Inferior parietal cortex (tissue), 1 donor: ENCODE measurements at regions not wholly inside any gene's neighbourhood (a gene's known extent, or its start where the extent isn't known, plus 50 kb on each side); places are given as distances from the start of the nearest gene placed in this dataset.
"Not testable (repeated sequence)": the region's sequence is repeated elsewhere in the genome, so short reads cannot be mapped to it uniquely, and the experiment has no call there.

Experiments
- DNase-seq: peaks from one replicate; pipeline ENCODE4 v3.0.0-alpha.2; 2016; ENCODE audit errors: extremely low spot score

- DNase-seq, result no peak
These were observed 116.6 kb upstream of the RBBP8 start for GRCh38 chr18:22816266-22817176.

GRCh38 chr18:22817844-22818243 lies 115.3 kb upstream of the RBBP8 start:
- DNase-seq, result no peak

DNA sequence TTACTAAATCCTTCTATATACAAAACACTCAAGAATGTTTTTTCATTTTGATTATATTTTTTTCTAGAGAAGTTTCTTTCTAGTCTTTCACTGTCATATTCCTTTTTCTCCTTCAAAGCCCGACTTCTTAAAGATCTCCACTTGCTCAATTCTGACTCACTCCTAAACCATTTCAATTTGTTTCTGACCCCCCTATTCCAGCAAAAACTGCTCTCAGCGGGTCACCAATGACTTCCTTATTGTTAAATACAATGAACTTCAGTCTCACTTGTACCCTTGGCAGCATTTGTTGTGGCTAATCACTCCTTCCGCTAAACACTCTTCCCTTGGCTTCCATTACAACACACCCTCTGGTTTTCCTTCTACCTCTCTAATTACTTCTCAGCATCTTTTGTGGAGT lies 111.1 kb upstream of the RBBP8 start:
- no peak for DNase-seq

- DNase-seq, result no peak
These were observed 110.2 kb upstream of the RBBP8 start for GRCh38 chr18:22822841-22823508.

- no peak for DNase-seq
These were observed 106.4 kb upstream of the RBBP8 start for GRCh38 chr18:22826726-22827125.

DNA sequence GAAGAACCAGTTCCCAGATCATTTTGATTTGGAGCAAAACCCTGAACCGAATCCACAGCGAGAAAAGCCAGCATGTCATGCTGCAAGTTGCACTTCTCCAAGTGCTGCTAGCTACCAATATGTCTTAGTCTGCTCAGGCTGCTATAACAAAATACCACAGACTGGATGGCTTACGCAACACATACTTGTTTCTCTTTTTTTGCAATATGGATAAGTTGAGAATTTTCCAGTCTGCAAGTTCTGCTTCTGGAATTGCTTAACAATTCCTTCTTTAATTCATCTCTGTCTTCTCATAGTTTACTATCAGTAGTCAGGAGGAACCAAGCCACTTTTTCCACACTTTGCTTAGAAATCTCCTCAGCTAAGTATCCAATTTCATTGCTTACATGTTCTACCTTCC lies 105.9 kb upstream of the RBBP8 start:
- no peak for DNase-seq

- no peak for DNase-seq
These were observed 105.4 kb upstream of the RBBP8 start for GRCh38 chr18:22827741-22828140.

DNA sequence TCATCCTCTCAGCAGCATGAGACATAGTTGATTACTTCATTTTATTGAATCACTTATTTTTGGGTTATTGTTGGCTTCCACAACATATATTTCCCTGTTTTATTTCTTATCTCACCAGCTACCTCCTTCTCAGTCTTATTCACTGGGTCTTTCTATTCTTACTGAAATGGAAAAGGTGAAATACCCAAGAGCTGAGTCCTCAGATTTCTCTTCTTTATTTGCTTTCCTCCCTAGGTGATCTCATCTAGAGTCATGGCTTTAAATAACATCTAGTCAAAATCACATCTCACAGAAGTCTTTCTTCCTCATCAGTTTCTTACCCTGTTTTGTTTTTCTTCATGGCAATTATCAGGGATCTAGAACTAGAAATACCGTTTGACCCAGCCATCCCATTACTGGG lies 105.0 kb upstream of the RBBP8 start:
- no peak for DNase-seq

DNA sequence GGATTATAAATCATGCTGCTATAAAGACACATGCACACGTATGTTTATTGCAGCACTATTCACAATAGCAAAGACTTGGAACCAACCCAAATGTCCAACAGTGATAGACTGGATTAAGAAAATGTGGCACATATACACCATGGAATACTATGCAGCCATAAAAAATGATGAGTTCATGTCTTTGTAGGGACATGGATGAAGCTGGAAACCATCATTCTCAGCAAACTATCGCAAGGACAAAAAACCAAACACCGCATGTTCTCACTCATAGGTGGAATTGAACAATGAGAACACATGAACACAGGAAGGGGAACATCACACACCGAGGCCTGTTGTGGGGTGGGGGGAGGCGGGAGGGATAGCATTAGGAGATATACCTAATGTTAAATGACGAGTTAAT lies 104.5 kb upstream of the RBBP8 start:
- not testable (repeated sequence) for DNase-seq

DNA sequence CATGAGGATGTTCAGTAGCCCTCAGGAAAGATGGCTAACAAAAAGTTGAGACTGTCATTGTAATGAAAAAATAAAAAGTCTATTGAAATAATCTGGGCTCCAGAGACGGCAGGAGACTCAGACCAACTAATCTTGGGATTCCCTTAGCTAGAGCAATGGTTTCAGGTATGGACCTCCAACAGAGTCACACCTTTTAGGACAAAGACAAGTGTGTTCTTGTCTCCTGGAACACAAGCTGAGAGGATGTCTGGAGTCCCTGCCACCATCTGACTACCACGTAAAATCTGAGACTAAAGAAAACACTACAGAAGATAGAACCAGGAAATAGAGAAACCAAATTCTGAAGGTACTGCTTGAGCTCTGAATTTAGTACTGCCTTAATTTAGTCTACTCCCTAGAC lies 103.3 kb upstream of the RBBP8 start:
- no peak for DNase-seq

GRCh38 chr18:22830511-22830910 lies 102.6 kb upstream of the RBBP8 start:
- DNase-seq, result no peak

GRCh38 chr18:22831441-22831904 lies 101.7 kb upstream of the RBBP8 start:
- no peak for DNase-seq

DNA sequence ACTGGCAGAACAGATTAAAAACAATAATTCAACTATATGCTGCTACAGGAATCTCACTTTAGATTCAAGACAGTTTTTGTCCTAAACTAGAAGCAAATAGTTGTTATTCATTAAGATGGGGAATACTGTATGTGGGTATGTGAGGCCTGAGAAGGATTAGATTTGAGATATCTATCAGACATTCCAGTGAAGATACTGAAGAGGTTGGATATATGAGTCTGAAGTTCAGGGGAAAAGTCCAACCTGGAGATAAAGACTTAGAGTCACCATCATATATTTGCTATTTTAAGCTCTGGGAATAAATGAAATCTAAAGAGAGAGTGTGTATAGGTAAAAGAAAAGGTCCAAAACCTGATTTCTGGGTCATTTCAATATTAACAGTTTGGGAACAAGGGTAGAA lies 96.2 kb upstream of the RBBP8 start:
- DNase-seq, result no peak

GRCh38 chr18:22838221-22838620 lies 94.9 kb upstream of the RBBP8 start:
- DNase-seq, result no peak

- no peak for DNase-seq
These were observed 94.4 kb upstream of the RBBP8 start for GRCh38 chr18:22838639-22839277.

- no peak for DNase-seq
These were observed 93.7 kb upstream of the RBBP8 start for GRCh38 chr18:22839340-22839821.

DNA sequence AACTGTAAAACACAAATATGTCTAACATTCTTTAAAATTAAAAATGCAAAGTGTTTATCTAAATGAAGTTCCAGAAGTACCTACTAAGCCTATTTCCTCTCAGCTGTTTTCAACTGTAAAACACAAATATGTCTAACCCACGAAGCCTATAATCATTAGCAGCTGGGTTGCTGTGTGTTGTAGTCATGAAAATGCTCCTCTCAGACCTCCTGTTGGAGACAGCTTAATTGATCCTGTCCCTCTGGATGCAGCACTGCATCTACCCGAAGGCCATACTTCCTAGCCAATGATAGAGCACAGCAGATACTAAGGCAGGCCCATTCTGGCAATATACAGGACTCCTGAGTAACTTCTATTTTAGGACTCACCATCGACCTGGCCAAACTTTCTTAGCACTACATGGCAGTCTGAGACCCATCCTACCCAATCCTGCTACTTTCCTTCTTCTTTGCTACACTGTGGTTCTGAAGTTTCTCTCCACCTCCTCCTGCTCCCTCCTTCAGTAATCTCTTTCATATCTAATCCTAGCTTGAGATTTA lies 92.5 kb upstream of the RBBP8 start:
- no peak for DNase-seq

- DNase-seq, result no peak
These were observed 91.3 kb upstream of the RBBP8 start for GRCh38 chr18:22841840-22842239.

DNA sequence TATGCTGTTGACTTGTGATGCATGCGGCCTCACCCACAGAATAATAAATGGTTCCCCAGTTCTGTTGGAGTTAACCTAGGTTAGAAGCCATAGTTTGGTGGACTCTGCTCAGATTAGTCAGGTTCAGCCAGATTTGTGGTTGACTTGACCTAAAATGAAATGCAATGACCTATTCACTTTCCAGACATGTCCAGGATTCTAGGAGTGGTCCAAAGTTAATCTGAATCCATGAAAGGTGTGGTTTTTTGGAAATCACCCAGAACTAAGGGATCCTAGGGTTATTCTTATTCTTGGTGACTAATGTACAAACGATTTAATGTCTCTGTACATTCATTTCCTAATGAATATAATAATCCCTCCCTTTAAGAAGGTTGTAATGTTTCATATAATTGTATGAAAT lies 88.9 kb upstream of the RBBP8 start:
- DNase-seq, result no peak

DNA sequence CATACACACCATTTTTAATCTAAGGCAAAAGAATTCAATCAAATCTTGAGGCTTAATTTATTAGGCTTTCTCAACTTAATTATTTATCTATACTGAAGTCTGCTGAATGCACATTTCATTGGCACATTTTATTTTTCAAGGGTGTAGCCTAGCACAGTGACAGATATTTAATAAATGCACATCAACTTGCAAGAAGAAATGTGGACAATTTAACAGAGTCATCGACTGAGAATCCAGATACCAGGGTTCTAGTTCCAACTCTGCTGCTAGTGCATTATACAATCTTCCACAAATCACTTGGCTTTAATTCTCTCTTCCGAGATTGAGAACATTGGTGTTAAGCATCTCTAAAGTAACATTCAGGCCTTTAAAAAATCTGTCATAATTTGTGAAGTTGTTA lies 88.5 kb upstream of the RBBP8 start:
- DNase-seq, result no peak

- peak; percentile 57 for DNase-seq
These were observed 86.9 kb upstream of the RBBP8 start for GRCh38 chr18:22846088-22846683.

GRCh38 chr18:22846697-22847096 lies 86.4 kb upstream of the RBBP8 start:
- DNase-seq, result no peak
